Embryonic facial prominence (tissue), 1 donor: ENCODE measurements at regions not wholly inside any gene's neighbourhood (a gene's known extent, or its start where the extent isn't known, plus 50 kb on each side); places are given as distances from the start of the nearest gene placed in this dataset.
"Not testable (repeated sequence)": the region's sequence is repeated elsewhere in the genome, so short reads cannot be mapped to it uniquely, and the experiment has no call there.

Source experiments
- DNase-seq: peaks from one replicate; pipeline ENCODE4 v3.0.0-alpha.2; 2016; ENCODE audit errors: extremely low spot score

GRCh38 chr2:215831296-215831913 is 181.9 kb downstream of the MREG start:
- DNase-seq, result no peak

- DNase-seq, result no peak
Measured at GRCh38 chr2:215830304-215830703, 183.0 kb downstream of the MREG start.

DNA sequence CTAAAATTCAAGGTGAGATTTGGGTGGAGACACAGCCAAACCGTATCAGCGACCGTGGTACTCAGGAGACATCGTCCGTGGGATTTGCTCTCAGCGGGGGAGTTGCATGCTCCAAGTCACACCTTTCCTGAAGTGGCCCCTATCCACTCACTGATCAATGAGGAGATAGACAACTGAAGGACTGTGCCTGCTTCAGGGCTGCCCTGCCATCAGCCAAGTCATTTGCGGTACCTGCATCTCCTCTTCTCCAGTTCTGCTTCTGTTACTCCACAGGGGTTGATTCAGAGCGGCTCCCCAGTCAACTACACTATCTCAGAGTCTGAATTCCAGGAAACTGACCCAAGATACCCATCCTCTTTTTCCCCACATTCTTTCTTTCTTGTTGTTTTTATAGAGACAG is 184.1 kb downstream of the MREG start:
- DNase-seq, result no peak

GRCh38 chr2:215828528-215829184 is 184.7 kb downstream of the MREG start:
- no peak for DNase-seq

DNA sequence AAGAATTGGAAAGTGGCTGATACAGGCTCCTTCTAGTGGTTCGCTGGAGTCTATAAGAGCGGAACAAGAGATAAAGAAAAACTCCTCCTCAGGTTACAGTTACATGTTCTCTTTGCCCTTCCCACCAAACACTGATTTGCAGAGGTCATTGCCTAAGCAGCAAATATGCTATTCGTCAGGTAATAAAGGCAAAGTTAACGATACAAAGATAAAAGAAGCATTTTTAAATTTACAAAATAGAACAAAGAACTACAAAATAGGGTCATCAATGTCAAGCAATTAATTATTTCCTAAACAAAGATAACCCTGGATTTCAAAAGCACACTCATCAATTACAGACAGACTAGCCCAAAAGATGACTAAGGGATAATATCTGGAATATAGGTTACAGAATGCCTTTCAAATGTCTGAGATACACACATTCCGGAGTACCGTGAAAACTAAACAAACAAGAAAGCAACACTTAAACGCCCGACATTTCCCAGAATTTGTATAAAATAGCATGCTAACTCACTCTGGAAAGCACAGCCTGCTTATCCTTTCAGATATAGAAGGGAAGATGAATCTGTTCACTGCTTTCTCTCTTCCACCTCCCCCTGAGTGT is 186.4 kb downstream of the MREG start:
- no peak for DNase-seq

DNA sequence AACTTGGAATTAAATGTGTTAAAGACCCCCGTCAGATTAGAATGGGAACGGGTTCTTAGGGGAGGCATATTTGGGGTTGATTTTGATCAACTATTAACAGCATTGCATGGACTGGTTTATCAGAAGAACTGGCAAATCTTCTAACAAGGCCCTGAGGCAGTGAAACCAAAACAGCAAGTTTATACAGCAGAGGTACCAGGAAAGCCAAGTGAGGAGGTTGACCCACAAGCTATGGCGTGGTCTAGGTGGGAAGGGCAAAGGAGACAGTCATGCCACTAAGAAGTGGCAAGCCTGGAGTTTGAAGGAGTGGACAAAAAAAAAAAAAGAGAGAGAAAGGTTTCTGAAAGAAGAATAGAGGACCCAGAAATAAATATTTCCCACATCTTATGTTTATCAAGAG is 187.0 kb downstream of the MREG start:
- no peak for DNase-seq

GRCh38 chr2:215825707-215826106 is 187.6 kb downstream of the MREG start:
- DNase-seq, result no peak

- DNase-seq, result not testable (repeated sequence)
Measured at GRCh38 chr2:215821298-215821697, 192.1 kb downstream of the MREG start.

DNA sequence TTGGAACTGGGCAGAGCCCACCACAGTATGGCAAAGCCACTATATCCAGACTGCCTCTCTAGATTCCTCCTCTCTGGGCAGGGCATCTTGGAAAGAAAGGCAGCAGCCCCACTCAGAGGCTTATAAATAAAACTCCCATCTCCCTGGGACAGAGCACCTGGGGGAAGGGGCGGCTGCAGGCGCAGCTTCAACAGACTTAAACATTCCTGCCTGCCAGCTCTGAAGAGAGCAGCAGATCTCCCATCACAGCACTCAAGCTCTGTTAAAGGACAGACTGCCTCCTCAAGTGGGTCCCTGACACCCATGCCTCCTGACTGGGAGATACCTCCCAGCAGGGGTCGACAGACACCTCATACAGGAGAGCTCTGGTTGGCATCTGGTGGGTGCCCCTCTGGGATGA is 193.6 kb downstream of the MREG start:
- DNase-seq, result not testable (repeated sequence)

DNA sequence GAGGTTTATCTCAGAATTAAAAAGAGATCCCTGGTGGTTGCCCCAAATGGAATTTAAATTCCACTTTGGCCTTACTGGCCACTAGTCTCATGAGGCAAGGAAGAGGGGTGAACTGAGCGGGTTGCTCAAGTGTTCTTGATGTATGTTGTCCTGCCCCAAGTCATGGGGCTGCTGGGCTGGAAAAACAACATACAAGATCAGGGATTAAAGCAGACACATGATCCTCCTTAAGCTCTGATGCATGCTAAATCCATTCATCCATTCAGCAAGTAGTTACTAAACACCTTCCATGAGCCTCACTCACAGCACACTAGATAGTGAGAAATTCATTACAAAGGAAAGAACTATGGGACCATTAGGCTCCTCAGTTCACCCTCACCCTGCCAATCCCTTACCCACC is 196.3 kb downstream of the MREG start:
- no peak for DNase-seq

DNA sequence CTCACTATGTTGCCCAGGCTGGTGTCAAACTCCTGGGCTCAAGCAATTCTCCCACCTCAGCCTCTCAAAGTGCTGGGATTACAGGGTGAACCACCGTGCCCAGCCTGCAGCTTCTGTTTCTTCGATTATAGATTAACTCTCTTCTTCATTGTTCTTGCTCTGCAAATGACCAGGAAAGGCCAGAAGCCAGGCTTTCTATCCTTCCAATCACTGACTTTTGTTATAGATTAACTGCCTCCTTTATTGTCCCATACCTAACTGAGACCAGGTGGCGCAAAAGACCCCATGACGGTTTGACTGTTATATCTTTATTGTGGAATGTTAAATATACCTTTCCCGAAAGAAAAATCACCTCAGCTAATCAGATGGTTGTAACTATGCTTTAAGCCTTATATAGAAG is 196.9 kb downstream of the MREG start:
- no peak for DNase-seq

DNA sequence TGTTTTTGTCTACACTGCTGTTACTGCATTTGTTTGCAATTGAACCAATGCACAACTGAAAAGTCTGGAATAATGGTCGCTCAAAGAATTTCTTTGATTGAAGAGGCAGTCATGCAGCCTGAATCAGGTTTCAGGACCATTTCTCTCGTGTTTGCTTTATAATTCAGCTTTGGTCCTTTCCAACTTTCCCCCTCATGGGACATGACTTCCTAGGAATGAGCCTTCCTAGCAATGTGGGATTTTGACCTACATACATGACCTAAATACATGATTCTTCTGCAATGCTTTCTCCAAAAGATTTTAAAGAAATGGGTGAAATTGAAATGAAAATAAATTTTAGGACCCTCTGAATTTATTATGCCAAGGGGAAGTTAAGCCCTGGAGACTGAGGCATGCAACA is 197.4 kb downstream of the MREG start:
- DNase-seq, result no peak

DNA sequence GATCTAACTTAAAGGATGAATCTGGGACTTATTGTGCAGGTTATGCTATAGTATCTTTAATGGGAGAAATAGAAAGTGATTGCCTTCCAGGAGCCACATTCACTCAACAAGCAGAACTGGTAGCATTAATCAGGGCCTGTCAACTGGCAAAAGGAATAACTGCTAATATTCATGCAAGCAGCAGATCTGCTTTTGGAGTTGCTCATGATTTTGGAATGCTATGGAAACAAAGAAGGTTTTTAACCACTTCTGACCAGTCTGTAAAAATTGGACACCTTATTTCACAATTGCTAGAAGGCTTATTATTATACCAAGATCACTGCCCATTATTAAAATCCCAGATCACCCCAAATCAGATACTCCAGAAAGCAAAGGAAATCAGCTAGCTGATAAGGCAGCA is 200.4 kb downstream of the MREG start:
- no peak for DNase-seq

- no peak for DNase-seq
Measured at GRCh38 chr2:215811409-215812345, 201.7 kb downstream of the MREG start.

DNA sequence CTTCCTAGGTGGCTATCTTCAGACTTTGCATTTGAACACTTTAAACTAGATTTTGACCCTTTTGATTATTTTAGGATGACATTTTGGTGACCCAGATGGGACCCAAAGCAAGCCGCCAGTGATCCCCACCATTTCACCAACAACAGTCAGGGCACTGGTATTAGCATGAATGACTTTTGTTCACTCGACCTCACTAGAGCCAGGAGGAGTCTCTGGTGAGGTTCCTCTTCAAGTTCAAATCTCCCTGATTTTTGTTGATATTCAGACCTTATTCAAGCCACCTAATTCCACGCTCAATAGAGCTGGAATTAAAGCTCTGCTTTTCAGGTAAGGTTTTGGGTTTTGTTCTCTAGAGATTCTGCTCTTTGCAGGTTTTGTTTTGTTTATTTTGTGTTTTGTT is 202.3 kb downstream of the MREG start:
- no peak for DNase-seq

DNA sequence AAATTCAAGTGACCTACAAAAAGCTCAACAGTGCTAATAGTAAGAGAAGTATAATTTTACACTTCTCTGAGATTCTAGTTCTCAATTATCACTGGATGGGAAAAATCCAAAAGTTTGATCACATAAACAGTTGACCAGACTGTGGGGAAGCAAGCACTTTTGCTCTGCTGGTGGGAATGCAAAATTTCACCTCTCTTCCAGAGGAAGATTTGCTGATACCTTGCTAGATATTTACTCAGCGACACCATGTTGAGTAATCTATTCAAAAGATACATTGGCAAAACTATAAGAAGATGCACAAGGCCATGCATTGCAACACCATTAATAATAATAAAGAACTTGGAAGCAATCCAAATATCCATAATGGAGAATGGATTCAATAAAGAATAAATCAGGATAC is 204.4 kb downstream of the MREG start:
- DNase-seq, result no peak

GRCh38 chr2:215808194-215808593 is 205.2 kb downstream of the MREG start:
- no peak for DNase-seq

GRCh38 chr2:215805493-215805892 is 207.9 kb downstream of the MREG start:
- no peak for DNase-seq

DNA sequence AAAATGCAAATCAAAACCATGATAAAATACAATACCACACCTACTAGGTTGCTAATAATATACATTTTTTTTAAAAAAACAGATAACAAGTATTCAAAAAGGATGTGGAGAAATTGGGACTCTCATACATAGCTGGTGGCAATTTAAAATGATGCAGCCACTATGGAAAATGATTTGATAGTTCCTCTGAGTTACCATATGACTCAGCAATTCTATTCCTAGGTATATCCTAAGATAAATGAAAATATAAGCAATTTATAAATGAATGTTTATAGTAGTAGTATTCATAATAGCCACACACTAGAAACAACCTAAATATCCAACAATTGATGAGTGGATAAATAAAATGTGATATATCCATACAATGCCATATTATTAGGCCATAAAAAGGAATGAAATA is 210.2 kb downstream of the MREG start:
- DNase-seq, result no peak

DNA sequence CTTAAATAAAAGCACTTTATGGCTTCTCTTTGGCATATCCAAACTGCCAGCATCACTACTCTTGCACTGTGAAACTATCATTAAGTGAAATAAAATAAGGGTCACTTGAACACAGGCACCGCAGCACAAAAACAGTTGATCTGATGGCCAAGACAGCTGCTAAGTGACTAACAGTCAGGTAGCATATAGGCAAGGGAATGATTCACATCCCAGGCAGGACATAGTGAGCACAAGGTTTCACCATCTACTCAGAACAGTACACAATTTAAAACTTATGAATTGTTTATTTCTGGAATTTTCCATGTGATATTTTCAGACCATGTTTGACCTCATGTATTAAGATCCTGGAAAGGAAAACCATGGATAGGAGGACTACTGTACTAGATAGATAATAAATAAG is 214.2 kb downstream of the MREG start:
- DNase-seq, result no peak

DNA sequence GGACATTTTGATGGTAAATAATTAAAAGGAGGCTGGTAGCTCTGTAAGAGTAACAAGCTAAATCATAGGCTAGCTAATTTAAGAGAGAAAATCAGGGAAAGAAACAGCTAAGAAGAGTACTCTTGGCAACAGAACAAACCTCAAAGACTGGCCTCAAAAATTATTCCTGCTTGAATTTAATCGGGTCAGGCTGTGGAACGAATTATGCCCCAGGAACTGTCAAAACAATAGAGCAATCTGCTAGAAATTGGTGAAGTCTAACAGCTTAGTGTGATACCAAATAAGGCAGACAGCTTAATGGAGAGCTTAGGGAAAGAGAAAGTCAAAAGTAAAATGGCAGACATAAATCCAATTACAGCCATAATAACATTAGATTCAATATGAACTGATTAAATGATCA is 215.7 kb downstream of the MREG start:
- DNase-seq, result no peak

- DNase-seq, result no peak
Measured at GRCh38 chr2:215796140-215796855, 217.1 kb downstream of the MREG start.
